T-cell (primary cell): ENCODE measurements at regions not wholly inside any gene's neighbourhood (a gene's known extent, or its start where the extent isn't known, plus 50 kb on each side); places are given as distances from the start of the nearest gene placed in this dataset.

Experiments used
- ATAC-seq, 4 experiments: fragments of 200-7000 bp in 3 of 4; fragments of 150-1000 bp in 1 of 4; cut with Tn5 transposase; replicated peaks in 1 of 4; 1 replicate in 3 of 4; 2 replicates in 1 of 4; pipeline ENCODE4 v1.10.0; 2021; ENCODE audit warnings: moderate library complexity in 3 of 4, mild to moderate bottlenecking in 2 of 4, moderate number of reproducible peaks in 1 of 4
- CTCF ChIA-PET, 2 donors: fragments of 300-600 bp; sonication (Branson Sonifier 250); formaldehyde crosslinking; loops; one replicate each; lab custom pipeline; 2022; ENCODE audit warnings: antibody characterized with exemption in 2 of 2; lab: Charles Lee
- POLR2A ChIA-PET, 2 donors: fragments of 300-600 bp; sonication (Branson Sonifier 250); formaldehyde crosslinking; loops; one replicate each; lab custom pipeline; 2022; ENCODE audit warnings: antibody characterized with exemption in 2 of 2; lab: Charles Lee
- DNase-seq, 35 experiments: peaks; one replicate each; pipeline versions ENCODE4 v3.0.0 to v3.0.0-alpha.2; 2013 to 2023
- H3K27ac ChIP-seq: one replicate; pipeline ENCODE4 v1.5.1; 2013; ENCODE audit warnings: low read length
- H3K27me3 ChIP-seq, 2 experiments: replicated peaks in 1 of 2; 1 replicate in 1 of 2; 2 replicates in 1 of 2; pipeline versions ENCODE4 v1.6.1 to v1.7.0; 2013; ENCODE audit warnings: low read length in 1 of 2, mixed read lengths in 1 of 2; ENCODE audit not compliant: control insufficient read depth in 2 of 2, insufficient read depth in 2 of 2; ENCODE audit errors: extremely low read depth in 1 of 2
- H3K36me3 ChIP-seq, 2 donors: 1 replicate in 1 of 2; 2 replicates in 1 of 2; pipeline versions ENCODE4 v1.6.1 to v1.7.0; 2013; ENCODE audit warnings: low read length in 1 of 2; ENCODE audit not compliant: control insufficient read depth in 2 of 2, insufficient read depth in 1 of 2; ENCODE audit errors: extremely low read depth in 1 of 2
- H3K4me1 ChIP-seq, 2 experiments: 1 replicate in 1 of 2; 2 replicates in 1 of 2; pipeline versions ENCODE4 v1.6.1 to v1.7.0; 2013; ENCODE audit warnings: low read length in 2 of 2, mixed read lengths in 1 of 2; ENCODE audit not compliant: insufficient read depth in 2 of 2, control insufficient read depth in 1 of 2; ENCODE audit errors: extremely low read depth in 1 of 2
- H3K4me3 ChIP-seq, 2 donors: 1 replicate in 1 of 2; 2 replicates in 1 of 2; pipeline versions ENCODE4 v1.5.1 to v1.7.0; 2013; ENCODE audit warnings: mild to moderate bottlenecking in 2 of 2, low read length in 1 of 2, moderate library complexity in 1 of 2; ENCODE audit not compliant: control insufficient read depth in 1 of 2; ENCODE audit errors: extremely low read depth in 1 of 2
- H3K9me3 ChIP-seq: 2 replicates; pipeline ENCODE4 v1.7.0; 2013
- H3K27ac Mint-ChIP-seq, 2 donors: one replicate each; pipeline ENCODE4 v1.8.0; 2020 to 2021; ENCODE audit warnings: mild to moderate bottlenecking in 2 of 2, mixed read lengths in 2 of 2
- H3K27me3 Mint-ChIP-seq, 2 donors: one replicate each; pipeline ENCODE4 v1.8.0; 2021 to 2022; ENCODE audit warnings: mixed read lengths in 2 of 2
- H3K36me3 Mint-ChIP-seq: one replicate; pipeline ENCODE4 v1.8.0; 2021; ENCODE audit warnings: mixed read lengths
- H3K4me1 Mint-ChIP-seq, 3 donors: one replicate each; pipeline ENCODE4 v1.8.0; 2020 to 2022; ENCODE audit warnings: mixed read lengths in 3 of 3, mild to moderate bottlenecking in 1 of 3
- H3K4me3 Mint-ChIP-seq, 3 donors: one replicate each; pipeline ENCODE4 v1.8.0; 2020 to 2022; ENCODE audit warnings: mild to moderate bottlenecking in 3 of 3, mixed read lengths in 3 of 3, moderate library complexity in 3 of 3
- H3K9me3 Mint-ChIP-seq, 3 donors: one replicate each; pipeline ENCODE4 v1.8.0; 2020 to 2022; ENCODE audit warnings: mixed read lengths in 3 of 3
- WGBS: methylation state at CpG from one replicate; pipeline ENCODE4 v1.1.5; 2013; ENCODE audit warnings: missing lambda C conversion rate; ENCODE audit not compliant: insufficient coverage; 5-methylcytosine and 5-hydroxymethylcytosine counted together

GRCh38 chr15:37743826-37744225 is 190.6 kb upstream of the TMCO5A start:
- H3K4me1 Mint-ChIP-seq = no peaks in the 10 kb centered on the region
- POLR2A ChIA-PET = no interaction called here
- H3K4me3 Mint-ChIP-seq = no peak overlapping the region
- no peak for ATAC-seq
- Histone ChIP-seq H3K36me3 (no peaks in the 10 kb centered on the region), H3K9me3 (no peaks in the 10 kb centered on the region), H3K27me3 (peaks cover 0 to 8% of the 10 kb centered on the region in 2 experiments), H3K27ac (no peak overlapping the region), H3K4me3 (no peak overlapping the region), H3K4me1 (no peaks in the 10 kb centered on the region)
- no peaks in the 10 kb centered on the region for H3K36me3 Mint-ChIP-seq
- H3K27me3 Mint-ChIP-seq = peaks cover 2 to 3% of the 10 kb centered on the region in 2 donors
- DNase-seq = no peak
- WGBS = no CpG with 5 or more reads among the region's 3 CpGs
- CTCF ChIA-PET = no interaction called here
- no peak overlapping the region for H3K27ac Mint-ChIP-seq
- H3K9me3 Mint-ChIP-seq = peaks cover 3 to 14% (median 12%) of the 10 kb centered on the region in 3 donors

DNA sequence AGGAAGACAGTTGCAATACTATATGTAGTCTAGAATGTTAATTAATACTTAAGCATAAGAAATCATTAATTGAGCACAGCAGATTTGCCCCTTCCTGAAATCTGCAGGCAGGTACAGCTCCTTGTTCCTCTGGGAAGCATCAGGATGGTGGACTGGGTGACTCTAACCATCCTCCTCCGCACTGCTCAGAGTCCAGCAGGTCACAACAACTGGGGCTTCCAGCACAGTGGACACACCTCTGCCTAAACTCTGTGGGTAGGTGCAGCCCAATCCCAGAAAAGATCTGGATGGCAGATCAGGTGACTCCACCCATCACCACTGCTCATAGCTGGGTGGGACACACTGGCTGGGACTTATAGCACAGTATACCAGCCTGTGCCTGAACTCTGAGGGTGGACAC is 189.9 kb upstream of the TMCO5A start:
- H3K9me3 Mint-ChIP-seq = peaks cover 8 to 18% (median 14%) of the 10 kb centered on the region in 3 donors
- H3K4me1 Mint-ChIP-seq = no peaks in the 10 kb centered on the region
- no CpG with 5 or more reads among the region's 1 CpG for WGBS
- no peaks in the 10 kb centered on the region for H3K9me3 ChIP-seq
- H3K27ac ChIP-seq = no peak overlapping the region
- CTCF ChIA-PET = no interaction called here
- H3K36me3 ChIP-seq = no peaks in the 10 kb centered on the region
- no peak overlapping the region for H3K27ac Mint-ChIP-seq
- POLR2A ChIA-PET = no interaction called here
- ATAC-seq (no peak), DNase-seq (no peak)
- no peak overlapping the region for H3K4me3 ChIP-seq
- peaks cover 0 to 8% of the 10 kb centered on the region in 2 experiments for H3K27me3 ChIP-seq
- no peaks in the 10 kb centered on the region for H3K4me1 ChIP-seq
- H3K27me3 Mint-ChIP-seq = peaks cover 2 to 3% of the 10 kb centered on the region in 2 donors
- no peaks in the 10 kb centered on the region for H3K36me3 Mint-ChIP-seq
- H3K4me3 Mint-ChIP-seq = no peak overlapping the region

GRCh38 chr15:37751401-37751800 is 183.0 kb upstream of the TMCO5A start:
- WGBS = no CpG with 5 or more reads among the region's 3 CpGs
- no peaks in the 10 kb centered on the region for H3K36me3 ChIP-seq
- no peak overlapping the region for H3K27ac ChIP-seq
- no peaks in the 10 kb centered on the region for H3K9me3 ChIP-seq
- no peak overlapping the region for H3K4me3 ChIP-seq
- ChIA-PET POLR2A (no interaction called here), CTCF (no interaction called here)
- DNase-seq = no peak
- no peaks in the 10 kb centered on the region for H3K4me1 ChIP-seq
- ATAC-seq = no peak
- no peak overlapping the region for H3K27ac Mint-ChIP-seq
- H3K27me3 ChIP-seq = no peaks in the 10 kb centered on the region
- H3K36me3 Mint-ChIP-seq = no peaks in the 10 kb centered on the region
- peaks cover 5 to 15% (median 8%) of the 10 kb centered on the region in 3 donors for H3K9me3 Mint-ChIP-seq
- peaks cover 2% of the 10 kb centered on the region in 2 donors for H3K27me3 Mint-ChIP-seq
- no peaks in the 10 kb centered on the region for H3K4me1 Mint-ChIP-seq
- H3K4me3 Mint-ChIP-seq = no peak overlapping the region

- H3K4me1 ChIP-seq = no peaks in the 10 kb centered on the region
- no peak for DNase-seq
- Mint-ChIP-seq H3K9me3 (no peaks in the 10 kb centered on the region), H3K27me3 (peaks cover 2 to 5% of the 10 kb centered on the region in 2 donors), H3K4me3 (no peak overlapping the region), H3K4me1 (no peaks in the 10 kb centered on the region), H3K36me3 (no peaks in the 10 kb centered on the region), H3K27ac (no peak overlapping the region)
- H3K27me3 ChIP-seq = no peaks in the 10 kb centered on the region
- ChIA-PET POLR2A (no interaction called here), CTCF (no interaction called here)
- H3K4me3 ChIP-seq = no peak overlapping the region
- ATAC-seq = no peak
- H3K27ac ChIP-seq = no peak overlapping the region
- H3K9me3 ChIP-seq = no peaks in the 10 kb centered on the region
- no peaks in the 10 kb centered on the region for H3K36me3 ChIP-seq
Observed at GRCh38 chr15:37756407-37756806, 178.0 kb upstream of the TMCO5A start.

GRCh38 chr15:37758412-37758811 is 176.0 kb upstream of the TMCO5A start:
- DNase-seq (no peak), ATAC-seq (no peak)
- Histone ChIP-seq H3K27me3 (no peaks in the 10 kb centered on the region), H3K4me3 (no peak overlapping the region), H3K9me3 (no peaks in the 10 kb centered on the region), H3K27ac (no peak overlapping the region), H3K36me3 (no peaks in the 10 kb centered on the region), H3K4me1 (no peaks in the 10 kb centered on the region)
- CTCF ChIA-PET = no interaction called here
- peaks cover 2 to 5% of the 10 kb centered on the region in 2 donors for H3K27me3 Mint-ChIP-seq
- no peaks in the 10 kb centered on the region for H3K4me1 Mint-ChIP-seq
- POLR2A ChIA-PET = no interaction called here
- no peak overlapping the region for H3K27ac Mint-ChIP-seq
- WGBS = no CpG with 5 or more reads among the region's 1 CpG
- no peaks in the 10 kb centered on the region for H3K9me3 Mint-ChIP-seq
- no peak overlapping the region for H3K4me3 Mint-ChIP-seq
- H3K36me3 Mint-ChIP-seq = no peaks in the 10 kb centered on the region

DNA sequence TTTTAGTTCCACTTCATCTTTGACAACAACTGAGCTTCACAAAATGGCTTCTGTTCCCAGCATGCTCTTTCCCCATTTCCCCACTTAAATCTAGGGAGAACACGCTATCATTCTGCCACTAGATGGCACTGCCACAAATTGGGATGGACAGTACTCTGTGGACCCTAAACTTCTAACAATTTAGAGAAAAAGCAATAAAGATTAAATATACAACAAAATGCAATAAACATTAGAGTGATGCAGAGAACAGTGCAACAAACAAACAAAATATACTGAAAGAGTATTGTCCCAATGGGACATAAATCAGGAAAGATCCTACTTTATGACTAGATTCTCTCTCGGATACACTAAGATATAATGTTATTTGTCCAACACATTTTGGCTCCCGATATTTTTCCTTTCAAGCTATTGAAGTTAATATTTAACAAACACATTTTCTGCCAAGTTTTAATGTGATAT is 169.7 kb upstream of the TMCO5A start:
- Mint-ChIP-seq H3K4me3 (no peak overlapping the region), H3K36me3 (no peaks in the 10 kb centered on the region), H3K27ac (no peak overlapping the region), H3K27me3 (peaks cover 2 to 5% of the 10 kb centered on the region in 2 donors), H3K4me1 (peaks cover 8 to 20% (median 18%) of the 10 kb centered on the region in 3 donors), H3K9me3 (no peaks in the 10 kb centered on the region)
- no peak overlapping the region for H3K4me3 ChIP-seq
- ATAC-seq = no peak
- peak in 2 of 35 experiments; percentile 7 to 33 for DNase-seq
- ChIA-PET CTCF (interaction anchor here (0.5 to 1.8 kb wide), 2 partner anchors 579 to 591 kb away, joined by 3 to 5 read pairs; no protein-coding TSS in a partner anchor), POLR2A (no interaction called here)
- no peaks in the 10 kb centered on the region for H3K9me3 ChIP-seq
- WGBS = no CpG with 5 or more reads among the region's 3 CpGs
- H3K27ac ChIP-seq = no peak overlapping the region
- peaks cover 0 to 3% of the 10 kb centered on the region in 2 experiments for H3K4me1 ChIP-seq
- no peaks in the 10 kb centered on the region for H3K27me3 ChIP-seq
- H3K36me3 ChIP-seq = no peaks in the 10 kb centered on the region

DNA sequence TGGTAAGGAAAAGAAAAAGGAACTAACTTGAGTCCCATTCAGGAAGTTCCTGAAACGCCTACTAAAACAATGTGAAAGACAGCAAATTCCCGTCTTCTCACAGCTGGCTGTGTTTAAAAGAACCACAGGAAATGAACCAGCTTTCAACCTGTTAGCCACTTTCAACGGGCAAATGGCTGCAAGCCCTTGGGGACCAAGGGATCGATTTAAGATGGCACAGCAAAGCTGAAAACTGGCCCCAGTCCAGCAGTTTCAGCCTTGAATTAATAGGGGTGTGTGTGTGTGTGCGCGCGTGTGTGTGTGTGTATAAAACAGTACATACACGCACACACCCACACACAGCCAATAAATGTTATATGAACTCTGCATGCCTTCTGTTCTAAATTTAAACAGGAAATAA is 168.7 kb upstream of the TMCO5A start:
- POLR2A ChIA-PET = no interaction called here
- CTCF ChIA-PET = interaction anchor here in 1 of 2 donors (1.8 kb wide), 1 partner anchor 590 kb away, joined by 5 read pairs; no protein-coding TSS in a partner anchor
- Histone ChIP-seq H3K9me3 (no peaks in the 10 kb centered on the region), H3K27ac (no peak overlapping the region), H3K27me3 (no peaks in the 10 kb centered on the region), H3K4me3 (no peak overlapping the region), H3K4me1 (peaks cover 0 to 3% of the 10 kb centered on the region in 2 experiments), H3K36me3 (no peaks in the 10 kb centered on the region)
- Mint-ChIP-seq H3K9me3 (no peaks in the 10 kb centered on the region), H3K4me1 (peaks cover 8 to 20% (median 18%) of the 10 kb centered on the region in 3 donors), H3K27ac (no peak overlapping the region), H3K36me3 (no peaks in the 10 kb centered on the region), H3K4me3 (no peak overlapping the region), H3K27me3 (peaks cover 2 to 5% of the 10 kb centered on the region in 2 donors)
- DNase-seq (no peak), ATAC-seq (no peak)
- WGBS = 0% methylated on average over 2 of the region's 8 CpGs
